GM21367 (cell line): ENCODE measurements at regions not wholly inside any gene's neighbourhood (a gene's known extent, or its start where the extent isn't known, plus 50 kb on each side); places are given as distances from the start of the nearest gene placed in this dataset.

Experiments
- ATAC-seq: cut with Tn5 transposase; IDR thresholded peaks from one replicate; pipeline ENCODE4 v1.9.1; 2021; ENCODE audit not compliant: unreplicated experiment

DNA sequence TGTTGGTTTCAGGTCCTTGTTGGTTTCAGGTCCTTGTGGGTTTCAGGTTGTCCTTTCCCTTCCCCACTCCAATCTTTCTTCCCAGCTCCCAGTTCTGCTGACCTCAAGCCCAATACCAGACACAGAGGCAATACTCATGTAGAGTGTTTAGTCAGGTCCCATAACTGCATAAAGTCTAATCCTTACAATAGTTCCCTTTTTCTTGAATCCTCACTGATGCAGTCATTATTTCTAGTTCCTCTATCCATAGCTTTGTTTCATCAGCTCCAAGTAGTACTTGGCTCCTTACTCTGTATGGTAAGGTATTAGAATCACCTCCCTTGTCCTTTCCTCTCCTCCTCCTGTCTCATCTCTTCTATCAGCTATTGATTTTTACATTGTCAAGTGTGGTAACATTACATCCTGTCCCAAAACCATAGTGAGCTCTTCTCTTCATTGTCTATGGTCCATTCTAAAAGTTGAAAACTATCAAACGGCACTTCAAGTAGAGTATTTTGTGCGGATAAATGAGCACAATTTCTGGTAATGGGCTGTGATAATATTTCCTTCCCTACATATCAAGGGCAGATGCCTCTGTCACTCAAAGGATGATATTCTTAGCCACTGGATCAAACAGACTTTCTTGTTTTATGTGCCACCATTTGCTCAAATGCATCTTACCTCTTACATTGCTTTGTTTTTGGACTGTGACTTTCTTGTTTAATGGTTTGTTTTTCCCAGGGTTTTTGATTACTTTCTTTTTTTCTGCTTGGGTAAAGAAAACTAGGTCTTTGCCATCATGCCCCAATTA lies 57.2 kb upstream of the JDP2 start:
- no peak for ATAC-seq

DNA sequence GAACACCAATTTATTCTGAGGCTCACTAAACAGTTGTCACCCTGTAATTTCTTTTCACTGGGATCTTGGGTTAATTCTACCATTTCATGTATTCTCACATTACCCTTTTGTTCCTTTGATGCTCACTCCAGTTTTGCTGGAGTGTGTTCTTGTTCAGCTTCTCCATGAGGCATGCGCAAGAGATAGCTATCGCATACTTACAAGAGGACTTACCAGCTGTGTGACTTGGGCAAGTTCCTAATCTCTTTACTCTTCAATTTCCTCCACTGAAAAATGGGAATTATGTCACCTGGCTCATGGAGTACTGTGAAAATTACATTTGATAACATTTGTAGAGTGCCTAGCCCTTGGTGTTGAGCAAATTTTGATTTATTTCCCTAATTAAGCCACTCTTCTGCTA lies 56.5 kb upstream of the JDP2 start:
- no peak for ATAC-seq

DNA sequence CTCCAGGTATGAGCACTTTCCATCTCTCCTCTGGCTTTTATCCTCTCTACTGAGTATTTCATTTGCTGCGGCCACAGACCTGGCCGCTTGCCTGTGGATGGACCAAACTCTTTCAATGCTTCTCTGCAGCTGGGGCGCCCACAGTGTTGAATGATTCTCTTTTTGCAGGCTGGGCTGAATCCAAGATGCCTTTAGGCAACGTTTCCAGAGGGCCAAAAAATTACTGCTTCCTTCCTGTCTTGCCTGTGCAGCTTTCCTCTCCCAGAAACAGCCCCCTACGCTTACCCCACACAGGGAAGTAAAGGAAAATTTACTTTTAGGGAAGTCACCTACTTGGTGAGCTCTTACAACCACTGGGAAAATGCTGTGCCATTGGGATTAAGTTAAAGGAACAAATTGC lies 55.6 kb upstream of the JDP2 start:
- no peak for ATAC-seq

DNA sequence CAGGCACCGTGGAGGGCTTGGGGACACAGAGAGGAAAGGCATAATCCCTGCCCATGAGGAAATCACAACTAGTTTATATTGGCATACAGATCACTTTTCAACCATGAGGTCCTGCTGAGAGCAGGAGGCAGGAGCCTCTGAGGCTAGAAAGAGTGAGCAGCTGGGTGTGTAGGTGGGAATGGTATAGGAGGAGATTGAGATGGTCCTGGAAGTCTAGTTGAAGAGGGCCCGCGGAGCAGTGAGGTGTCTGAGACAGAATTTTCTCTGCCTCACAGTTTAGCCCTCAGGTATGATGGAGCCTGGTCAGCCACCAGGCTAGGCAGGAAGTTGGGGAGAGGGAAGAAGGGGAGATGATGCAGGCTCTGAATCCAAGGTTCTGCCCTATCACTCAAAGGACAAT lies 54.7 kb upstream of the JDP2 start:
- no peak for ATAC-seq

DNA sequence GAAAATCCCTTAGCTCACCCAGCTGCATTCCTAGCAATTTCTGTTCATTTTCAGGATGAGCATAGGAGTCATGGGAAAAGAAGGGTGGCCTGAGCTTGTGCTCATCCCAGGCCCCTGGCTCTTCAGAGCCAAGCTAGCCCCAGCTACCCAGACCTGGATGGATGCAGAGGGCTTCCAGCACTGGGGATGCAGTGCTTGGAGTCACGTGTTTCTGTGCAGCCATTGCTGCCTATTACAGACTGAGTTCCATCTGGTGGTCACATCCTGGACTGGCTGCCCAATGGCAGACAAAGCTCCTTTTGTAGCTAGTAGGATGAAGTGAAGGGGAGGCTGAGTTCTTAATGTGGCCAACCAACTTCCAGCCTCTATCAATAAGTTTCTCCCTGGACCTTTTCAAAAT lies 54.2 kb upstream of the JDP2 start:
- ATAC-seq, result no peak

DNA sequence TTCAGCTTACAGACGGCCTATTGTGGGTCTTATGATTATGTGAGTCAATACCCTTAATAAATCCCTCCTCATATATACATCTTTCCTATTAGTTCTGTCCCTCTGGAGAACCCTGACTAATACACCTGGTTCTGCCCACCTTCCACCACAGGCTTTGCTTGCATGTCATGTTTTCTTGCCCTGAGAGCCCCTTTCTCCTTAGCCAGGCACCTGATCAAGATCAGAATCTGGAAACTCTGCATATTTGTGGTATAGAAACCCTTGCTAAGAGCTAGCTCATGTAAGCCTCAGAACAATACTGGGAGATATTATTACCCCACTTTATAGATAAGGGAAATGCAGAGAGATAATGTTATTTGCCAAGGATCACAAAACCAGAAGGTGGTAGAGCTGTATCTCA lies 52.9 kb upstream of the JDP2 start:
- ATAC-seq, result no peak

DNA sequence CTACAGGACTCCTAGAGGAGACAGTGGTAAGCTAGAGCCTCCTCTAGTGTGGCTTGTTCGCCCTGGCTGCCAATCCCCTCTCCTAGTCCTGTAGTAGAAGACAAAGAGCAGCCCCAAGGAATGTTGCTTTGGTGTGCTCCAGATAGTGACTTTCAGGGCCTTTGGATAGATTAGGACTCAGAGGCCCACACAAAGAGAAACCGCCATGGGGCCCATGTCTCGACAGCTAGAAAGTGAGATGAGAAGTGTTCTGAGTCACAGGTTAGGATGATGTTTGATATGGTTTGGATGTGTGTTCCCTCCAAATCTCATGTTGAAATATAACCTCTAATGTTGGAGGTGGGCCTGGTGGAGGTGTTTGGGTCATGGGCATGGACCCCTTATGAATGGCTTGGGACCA lies 51.8 kb upstream of the JDP2 start:
- no peak for ATAC-seq
